DOHH2 (cell line): ENCODE measurements at regions not wholly inside any gene's neighbourhood (a gene's known extent, or its start where the extent isn't known, plus 50 kb on each side); places are given as distances from the start of the nearest gene placed in this dataset.

Experiments
- H3F3A ChIP-seq: fragments of 200-600 bp; sonication (generic), shearing (Covaris generic); 2 replicates; pipeline ENCODE4 v1.6.0; 2016; ENCODE audit warnings: antibody characterized with exemption, mild to moderate bottlenecking; ENCODE audit not compliant: control insufficient read depth, insufficient read depth
- H3K27ac ChIP-seq: fragments of 200-600 bp; sonication (generic); 2 replicates; pipeline ENCODE4 v1.5.1; 2014; ENCODE audit warnings: low read depth, mild to moderate bottlenecking, low read length, moderate library complexity
- H3K27me3 ChIP-seq: fragments of 200-600 bp; sonication (generic); 2 replicates; pipeline ENCODE4 v1.6.1; 2014; ENCODE audit warnings: mild to moderate bottlenecking, low read length, mixed read lengths; ENCODE audit not compliant: control insufficient read depth
- H3K36me3 ChIP-seq: fragments of 200-600 bp; sonication (generic); 2 replicates; pipeline ENCODE4 v1.6.1; 2014; ENCODE audit warnings: mild to moderate bottlenecking, low read length, moderate library complexity, mixed read lengths; ENCODE audit not compliant: control insufficient read depth
- H3K4me1 ChIP-seq: fragments of 200-600 bp; sonication (generic); 2 replicates; pipeline ENCODE4 v1.6.1; 2014; ENCODE audit warnings: mild to moderate bottlenecking, low read length, mixed read lengths; ENCODE audit not compliant: control insufficient read depth
- H3K4me2 ChIP-seq: fragments of 200-600 bp; sonication (generic); 2 replicates; pipeline ENCODE4 v1.6.0; 2014; ENCODE audit warnings: mild to moderate bottlenecking, low read length, moderate library complexity
- H3K4me3 ChIP-seq: fragments of 200-600 bp; sonication (generic); 2 replicates; pipeline ENCODE4 v1.5.1; 2014; ENCODE audit warnings: mild to moderate bottlenecking, low read length, mixed read lengths
- H3K79me2 ChIP-seq: fragments of 200-600 bp; sonication (generic); 2 replicates; pipeline ENCODE4 v1.6.1; 2014; ENCODE audit warnings: mild to moderate bottlenecking, low read length, mixed read lengths; ENCODE audit not compliant: control insufficient read depth
- H3K9me2 ChIP-seq: fragments of 200-600 bp; sonication (generic); replicated peaks from 2 replicates; pipeline ENCODE4 v1.6.1; 2014; ENCODE audit warnings: mild to moderate bottlenecking, low read length, mixed read lengths; ENCODE audit not compliant: control insufficient read depth
- H3K9me3 ChIP-seq: fragments of 200-600 bp; sonication (generic); 2 replicates; pipeline ENCODE4 v1.6.1; 2014; ENCODE audit warnings: antibody characterized with exemption, low read length, mixed read lengths; ENCODE audit not compliant: control insufficient read depth, insufficient read depth
- H4K20me1 ChIP-seq: fragments of 200-600 bp; sonication (generic); 2 replicates; pipeline ENCODE4 v1.6.0; 2014; ENCODE audit warnings: low read depth, mild to moderate bottlenecking, antibody characterized with exemption, low read length, moderate library complexity; ENCODE audit not compliant: control insufficient read depth, insufficient read depth
- CTCF ChIP-seq: fragments of 200-600 bp; sonication (generic); IDR thresholded peaks from one replicate; pipeline ENCODE4 v1.5.1; 2014; ENCODE audit warnings: antibody characterized with exemption, mild to moderate bottlenecking, low read depth, low read length; ENCODE audit not compliant: poor library complexity, severe bottlenecking
- EZH2phosphoT487 ChIP-seq: fragments of 200-600 bp; sonication (generic); IDR thresholded peaks from 2 replicates; pipeline ENCODE4 v1.6.1; 2017; ENCODE audit warnings: borderline replicate concordance, mild to moderate bottlenecking, antibody characterized with exemption, low read length, moderate library complexity, mixed read lengths

DNA sequence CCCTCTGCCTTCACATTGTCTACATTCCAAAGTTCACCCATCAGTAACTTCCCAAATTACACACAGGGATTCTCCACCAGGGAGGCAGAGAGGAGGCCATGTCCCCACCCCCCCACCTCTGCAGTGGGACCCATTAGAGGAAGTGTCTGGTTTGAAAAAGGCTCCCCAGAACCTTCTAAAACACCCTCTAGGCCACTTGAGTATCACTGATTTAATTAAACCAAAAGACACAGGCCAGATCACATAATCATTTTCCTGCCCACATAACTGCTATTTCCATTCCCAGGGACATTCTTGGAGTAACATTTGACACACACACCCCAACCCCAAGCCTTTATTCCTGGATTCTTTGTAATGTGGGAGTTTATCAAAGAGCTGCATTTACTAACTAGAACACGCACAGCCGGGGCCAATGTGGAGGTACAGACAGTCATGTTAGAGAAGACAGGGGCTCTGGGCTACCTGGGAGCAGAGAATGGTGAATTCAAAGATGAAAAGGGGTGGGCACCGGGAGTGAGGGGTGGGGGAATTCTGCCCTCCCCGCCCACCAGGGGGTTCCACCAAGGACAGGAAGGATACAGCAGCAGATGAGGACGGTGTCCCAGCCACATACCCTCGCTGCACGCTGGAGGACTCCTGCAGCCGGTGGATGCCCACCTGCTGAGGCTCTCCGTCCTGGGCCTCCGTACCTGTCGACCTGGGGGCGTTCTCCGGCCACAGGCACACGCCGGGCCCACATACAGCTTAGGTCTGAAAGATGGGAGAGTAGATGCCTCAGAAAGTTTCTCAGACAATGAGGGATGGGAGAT is 201.4 kb upstream of the CTNNB1 start:
- H3K4me2 ChIP-seq = no peak overlapping the region
- no peaks in the 10 kb centered on the region for H3K9me3 ChIP-seq
- H3K4me3 ChIP-seq = no peak overlapping the region
- no peak overlapping the region for H3K27ac ChIP-seq
- H3K79me2 ChIP-seq = no peaks in the 10 kb centered on the region
- peaks cover 14% of the 10 kb centered on the region for H3K4me1 ChIP-seq
- H3K27me3 ChIP-seq = no peaks in the 10 kb centered on the region
- H4K20me1 ChIP-seq = no peaks in the 10 kb centered on the region
- TF ChIP-seq EZH2phosphoT487 (no peak), CTCF (no peak)
- no peaks in the 10 kb centered on the region for H3K9me2 ChIP-seq
- H3F3A ChIP-seq = no peaks in the 10 kb centered on the region
- H3K36me3 ChIP-seq = no peaks in the 10 kb centered on the region

DNA sequence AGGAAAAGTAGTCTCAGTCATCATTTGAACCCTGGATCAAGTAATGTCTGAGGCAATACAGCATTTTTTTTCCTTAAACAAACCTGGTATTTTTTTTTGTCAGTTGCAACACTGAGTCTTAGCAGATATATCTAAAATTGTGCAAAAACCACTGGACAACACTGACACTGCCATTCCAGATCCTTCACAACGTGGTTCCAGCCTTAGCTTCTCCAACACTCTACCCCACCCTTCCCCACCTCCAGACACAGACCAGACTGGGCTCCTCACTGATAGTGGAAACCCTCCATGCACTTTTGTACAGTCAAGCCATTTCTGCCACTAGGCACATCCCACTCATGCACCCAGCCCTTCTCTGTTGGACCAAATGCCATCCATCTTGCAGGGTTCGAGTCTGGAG is 199.6 kb upstream of the CTNNB1 start:
- H3F3A ChIP-seq = no peaks in the 10 kb centered on the region

DNA sequence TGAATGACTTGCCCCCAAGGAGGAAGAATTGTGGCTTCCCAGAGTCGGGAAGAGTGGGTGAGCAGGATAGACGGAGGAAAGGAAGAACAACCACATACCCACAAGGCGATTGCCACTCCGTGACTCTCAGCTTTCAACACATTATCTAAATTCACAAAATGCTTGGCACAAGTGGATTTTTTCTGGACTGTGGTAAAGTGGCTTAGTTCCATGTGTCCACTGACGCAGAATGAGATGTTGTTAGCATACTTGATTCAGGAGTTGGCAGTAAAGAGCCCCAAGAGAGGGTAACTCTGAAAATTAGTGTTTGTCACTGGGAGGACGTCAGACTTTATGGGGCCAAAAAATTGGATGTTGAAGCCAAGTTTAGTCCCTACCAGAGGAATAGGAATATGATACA is 198.8 kb upstream of the CTNNB1 start:
- no peaks in the 10 kb centered on the region for H3K9me2 ChIP-seq
- no peak overlapping the region for H3K4me3 ChIP-seq
- no peaks in the 10 kb centered on the region for H3F3A ChIP-seq
- no peaks in the 10 kb centered on the region for H3K27me3 ChIP-seq
- H3K9me3 ChIP-seq = no peaks in the 10 kb centered on the region
- peaks cover 14% of the 10 kb centered on the region for H3K4me1 ChIP-seq
- H3K36me3 ChIP-seq = no peaks in the 10 kb centered on the region
- H3K79me2 ChIP-seq = no peaks in the 10 kb centered on the region
- H4K20me1 ChIP-seq = no peaks in the 10 kb centered on the region
- no peak overlapping the region for H3K27ac ChIP-seq
- H3K4me2 ChIP-seq = no peak overlapping the region
- TF ChIP-seq EZH2phosphoT487 (no peak), CTCF (no peak)

More for the DNA sequence above, 199.6 kb upstream of the CTNNB1 start:
- no peak for TF ChIP-seq EZH2phosphoT487
- Histone ChIP-seq H3K9me2 (no peaks in the 10 kb centered on the region), H3K4me2 (no peak overlapping the region), H3K36me3 (no peaks in the 10 kb centered on the region), H3K79me2 (no peaks in the 10 kb centered on the region), H3K27ac (no peak overlapping the region), H4K20me1 (no peaks in the 10 kb centered on the region), H3K4me3 (no peak overlapping the region), H3K9me3 (no peaks in the 10 kb centered on the region), H3K27me3 (no peaks in the 10 kb centered on the region), H3K4me1 (peaks cover 14% of the 10 kb centered on the region)

GRCh38 chr3:41001556-41001955 is 197.7 kb upstream of the CTNNB1 start:
- TF ChIP-seq CTCF = no peak
- no peak for TF ChIP-seq EZH2phosphoT487
- Histone ChIP-seq H3K79me2 (no peaks in the 10 kb centered on the region), H3K36me3 (no peaks in the 10 kb centered on the region), H3K4me3 (no peak overlapping the region), H4K20me1 (no peaks in the 10 kb centered on the region), H3F3A (no peaks in the 10 kb centered on the region), H3K9me2 (no peaks in the 10 kb centered on the region), H3K27me3 (no peaks in the 10 kb centered on the region), H3K27ac (no peak overlapping the region), H3K9me3 (no peaks in the 10 kb centered on the region), H3K4me1 (peaks cover 14% of the 10 kb centered on the region), H3K4me2 (no peak overlapping the region)
